ENCODE measurements at regions not wholly inside any gene's neighbourhood (a gene's known extent, or its start where the extent isn't known, plus 50 kb on each side); places are given as distances from the start of the nearest gene placed in this dataset.

DNA sequence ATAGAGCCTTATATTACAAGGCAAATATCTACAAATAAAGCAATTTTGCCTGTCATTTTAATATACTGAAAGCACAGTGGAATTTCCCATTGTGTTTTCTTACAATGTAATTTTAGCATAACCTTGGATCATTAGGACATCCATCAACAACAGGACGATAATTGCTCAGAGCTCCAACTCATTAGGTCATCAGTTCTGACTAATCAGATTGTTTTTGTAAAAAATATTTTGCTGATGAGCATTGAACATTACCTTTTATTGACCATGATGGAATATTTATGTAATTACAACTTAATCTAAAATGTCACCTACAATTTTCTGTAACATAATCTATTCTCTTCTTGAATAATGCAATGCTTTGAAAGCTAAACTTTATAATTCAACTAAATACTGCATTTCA, 215.3 kb upstream of the DSEL start:
- TF ChIP-seq, protein P1, sequence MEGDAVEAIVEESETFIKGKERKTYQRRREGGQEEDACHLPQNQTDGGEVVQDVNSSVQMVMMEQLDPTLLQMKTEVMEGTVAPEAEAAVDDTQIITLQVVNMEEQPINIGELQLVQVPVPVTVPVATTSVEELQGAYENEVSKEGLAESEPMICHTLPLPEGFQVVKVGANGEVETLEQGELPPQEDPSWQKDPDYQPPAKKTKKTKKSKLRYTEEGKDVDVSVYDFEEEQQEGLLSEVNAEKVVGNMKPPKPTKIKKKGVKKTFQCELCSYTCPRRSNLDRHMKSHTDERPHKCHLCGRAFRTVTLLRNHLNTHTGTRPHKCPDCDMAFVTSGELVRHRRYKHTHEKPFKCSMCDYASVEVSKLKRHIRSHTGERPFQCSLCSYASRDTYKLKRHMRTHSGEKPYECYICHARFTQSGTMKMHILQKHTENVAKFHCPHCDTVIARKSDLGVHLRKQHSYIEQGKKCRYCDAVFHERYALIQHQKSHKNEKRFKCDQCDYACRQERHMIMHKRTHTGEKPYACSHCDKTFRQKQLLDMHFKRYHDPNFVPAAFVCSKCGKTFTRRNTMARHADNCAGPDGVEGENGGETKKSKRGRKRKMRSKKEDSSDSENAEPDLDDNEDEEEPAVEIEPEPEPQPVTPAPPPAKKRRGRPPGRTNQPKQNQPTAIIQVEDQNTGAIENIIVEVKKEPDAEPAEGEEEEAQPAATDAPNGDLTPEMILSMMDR (IDR thresholded peaks at IDR 0.05), result no peak
- no peak for TF ChIP-seq POLR2A (IDR thresholded peaks at IDR 0.05)
